NOMO-1 treated with dmso at 0.1 percent for 144 hours (cell line): ENCODE measurements at regions not wholly inside any gene's neighbourhood (a gene's known extent, or its start where the extent isn't known, plus 50 kb on each side); places are given as distances from the start of the nearest gene placed in this dataset.

Source experiments
- DNase-seq: peaks from one replicate; lab custom pipeline; 2025; ENCODE audit not compliant: unreplicated experiment; lab: John Stamatoyannopoulos, UW

DNA sequence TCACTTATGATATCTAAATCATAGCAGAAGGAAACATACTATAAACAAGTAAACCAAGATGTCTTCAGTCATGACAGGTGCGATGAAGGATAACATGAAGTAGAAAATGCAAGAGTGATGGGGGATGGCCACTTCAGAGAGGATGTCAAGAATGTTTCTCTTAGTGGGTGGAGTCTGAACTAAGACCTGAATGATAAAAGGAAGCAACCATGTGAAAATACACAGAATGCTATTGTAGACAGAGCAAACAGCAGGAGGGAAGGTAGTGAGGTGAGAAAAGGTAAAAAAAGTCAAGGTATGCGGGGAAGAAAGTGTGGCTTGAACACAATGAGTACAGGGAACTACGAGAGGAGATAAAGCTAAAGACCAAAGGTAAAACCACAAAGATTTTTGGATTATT is 341.6 kb downstream of the FBXO15 start:
- DNase-seq, result no peak

DNA sequence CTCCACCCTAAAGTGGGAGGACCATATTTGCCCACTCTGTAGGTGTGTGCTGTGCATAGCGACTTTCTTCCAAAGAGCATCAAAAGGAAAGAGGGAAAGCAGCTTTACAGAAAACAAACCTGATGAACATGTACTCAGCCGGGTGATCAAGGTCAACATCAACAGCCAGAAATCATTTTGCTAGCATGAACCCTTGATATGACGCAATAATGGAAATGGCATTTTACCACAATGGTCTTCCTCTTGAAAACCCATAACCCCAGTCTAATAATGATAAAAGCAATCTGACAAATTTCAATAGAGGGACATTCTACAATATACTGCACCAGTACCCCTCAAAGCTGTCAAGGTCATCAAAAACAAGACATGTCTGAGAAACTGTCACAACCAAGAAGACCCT is 350.2 kb downstream of the FBXO15 start:
- no peak for DNase-seq

GRCh38 chr18:73793386-73793785 is 354.2 kb downstream of the FBXO15 start:
- DNase-seq, result no peak

- DNase-seq, result no peak
Observed at GRCh38 chr18:73791081-73791480, 356.6 kb downstream of the FBXO15 start.

DNA sequence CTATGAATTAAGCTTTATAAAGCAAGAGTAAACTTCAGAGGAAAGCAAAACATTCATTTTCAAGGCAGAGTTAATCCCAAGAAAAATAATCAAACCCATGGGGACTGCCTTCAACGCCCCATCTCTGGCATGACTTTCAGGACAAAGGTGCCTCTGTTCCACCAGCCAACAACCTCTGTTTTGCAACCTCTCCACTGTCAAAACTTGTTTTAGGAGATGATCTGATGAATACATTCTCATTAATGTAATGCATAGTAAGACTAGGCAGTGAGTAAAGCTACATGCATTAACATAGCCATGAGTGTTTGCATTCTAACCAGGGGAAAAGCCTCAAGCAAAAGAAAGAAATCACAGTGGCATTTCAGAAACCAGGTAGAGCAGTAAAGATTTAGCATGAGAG is 357.0 kb downstream of the FBXO15 start:
- DNase-seq, result no peak

- DNase-seq, result no peak
Observed at GRCh38 chr18:73787316-73787715, 360.3 kb downstream of the FBXO15 start.

GRCh38 chr18:73785300-73785699 is 362.3 kb downstream of the FBXO15 start:
- no peak for DNase-seq

DNA sequence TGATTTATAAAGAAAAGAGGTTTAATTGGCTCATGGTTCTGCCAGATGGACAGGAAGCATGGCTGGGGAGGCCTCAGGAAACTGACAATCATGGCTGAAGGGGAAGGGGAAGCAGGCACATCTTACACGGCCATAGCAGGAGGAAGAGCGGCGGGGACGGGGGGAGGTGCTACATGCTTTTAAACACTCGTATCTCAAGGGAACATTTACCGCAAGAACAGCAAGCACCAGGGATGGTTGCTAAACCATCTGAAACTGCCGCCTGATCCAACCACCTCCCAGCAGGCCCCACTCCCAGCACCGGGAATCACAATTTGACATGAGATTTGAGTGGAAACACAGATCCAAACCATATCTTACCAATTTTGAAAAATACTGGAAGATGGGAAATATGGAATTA is 362.8 kb downstream of the FBXO15 start:
- DNase-seq, result no peak

DNA sequence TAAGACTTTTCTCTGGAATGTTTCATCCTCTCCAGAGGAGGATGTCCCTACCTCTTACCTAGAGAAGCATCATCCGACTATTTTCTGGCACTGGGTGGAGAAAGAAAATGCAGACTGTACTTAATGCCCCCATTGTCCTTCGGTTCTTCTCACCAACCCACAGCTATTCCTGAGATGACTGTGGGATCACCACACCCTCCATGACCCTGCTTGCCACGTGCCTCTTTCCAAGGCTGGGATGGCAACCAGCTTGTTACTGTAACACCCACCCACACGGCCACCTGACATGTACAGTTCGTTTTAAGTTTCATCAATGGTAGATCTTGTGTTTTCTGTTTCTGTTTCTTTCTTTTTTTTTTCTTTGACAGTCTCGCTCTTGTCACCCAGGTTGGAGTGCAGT is 365.2 kb downstream of the FBXO15 start:
- DNase-seq, result no peak

GRCh38 chr18:73780218-73780617 is 367.4 kb downstream of the FBXO15 start:
- DNase-seq, result no peak

GRCh38 chr18:73778032-73778359 is 369.6 kb downstream of the FBXO15 start:
- no peak for DNase-seq

DNA sequence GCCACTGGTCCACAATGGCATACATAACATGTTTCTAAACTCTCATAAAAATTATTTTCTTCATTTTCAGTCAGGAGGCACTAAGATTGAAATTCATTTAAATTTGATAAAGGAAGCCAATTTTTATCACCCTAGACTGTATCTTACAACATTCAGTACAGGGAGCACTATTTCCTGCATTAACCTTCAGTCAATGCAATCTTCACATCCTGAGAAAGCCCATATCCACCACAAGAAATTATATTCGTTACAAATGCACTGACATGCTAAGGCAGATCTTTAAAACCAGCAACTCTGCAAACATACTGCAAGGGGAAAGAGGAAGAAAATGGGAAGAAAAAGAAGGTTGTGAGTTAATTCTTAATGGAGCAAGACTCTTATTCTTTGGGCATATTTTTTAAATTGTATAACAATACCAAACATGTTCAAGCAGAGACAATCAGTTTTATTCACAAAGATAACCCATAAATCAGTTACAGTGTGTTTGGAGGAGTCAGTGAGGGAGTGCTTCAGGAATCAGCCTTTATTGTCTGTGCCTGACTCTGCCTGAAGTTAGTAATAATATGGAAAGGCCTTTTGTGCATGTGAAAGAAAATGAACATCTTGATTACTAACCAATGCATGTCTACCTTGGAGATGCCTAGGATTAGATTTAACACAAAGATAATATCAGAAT is 370.1 kb downstream of the FBXO15 start:
- DNase-seq, result no peak

- no peak for DNase-seq
Observed at GRCh38 chr18:73774811-73775509, 372.7 kb downstream of the FBXO15 start.

GRCh38 chr18:73768043-73768442 is 379.6 kb downstream of the FBXO15 start:
- no peak for DNase-seq

GRCh38 chr18:73766910-73767515 is 380.6 kb downstream of the FBXO15 start:
- no peak for DNase-seq

DNA sequence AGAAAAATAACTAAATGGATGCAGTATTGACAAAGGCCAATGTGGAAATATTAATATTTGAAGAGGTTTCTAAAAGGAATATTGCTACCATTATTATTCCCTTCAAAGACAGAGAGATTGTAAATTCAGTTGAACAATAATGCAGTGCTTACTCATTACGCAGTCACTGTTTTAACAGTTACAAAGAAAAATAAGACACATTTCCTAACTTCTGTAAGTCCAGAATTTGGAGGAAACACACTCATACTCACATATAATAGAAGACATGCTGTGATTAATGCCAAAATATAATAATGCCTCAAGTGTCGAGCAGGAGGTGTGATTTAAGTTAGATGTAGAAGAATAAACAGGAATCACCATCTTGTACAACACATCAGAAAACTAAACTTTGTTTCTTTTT is 389.2 kb downstream of the FBXO15 start:
- no peak for DNase-seq

- DNase-seq, result no peak
Observed at GRCh38 chr18:73756256-73757091, 391.2 kb downstream of the FBXO15 start.

GRCh38 chr18:73752965-73753364 is 394.7 kb downstream of the FBXO15 start:
- DNase-seq, result no peak

DNA sequence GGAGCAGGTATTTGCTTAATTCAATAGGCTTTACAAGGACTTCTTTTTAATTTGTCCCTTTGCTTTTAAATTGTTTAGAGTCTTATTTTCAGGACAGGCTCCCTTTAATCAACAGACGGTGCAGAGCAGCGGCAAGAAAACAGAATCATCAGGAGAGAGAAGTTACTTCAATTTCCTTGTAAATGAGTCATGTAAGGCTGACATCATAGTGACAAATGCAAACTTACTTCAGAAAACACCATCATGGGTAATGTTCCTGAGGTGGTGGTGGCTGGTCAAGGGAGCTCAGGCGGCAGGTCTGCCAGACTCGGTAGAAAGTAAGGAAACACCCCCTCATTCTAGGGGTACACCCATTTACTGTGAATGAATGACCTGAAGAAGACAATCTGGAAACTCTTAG is 395.1 kb downstream of the FBXO15 start:
- no peak for DNase-seq

DNA sequence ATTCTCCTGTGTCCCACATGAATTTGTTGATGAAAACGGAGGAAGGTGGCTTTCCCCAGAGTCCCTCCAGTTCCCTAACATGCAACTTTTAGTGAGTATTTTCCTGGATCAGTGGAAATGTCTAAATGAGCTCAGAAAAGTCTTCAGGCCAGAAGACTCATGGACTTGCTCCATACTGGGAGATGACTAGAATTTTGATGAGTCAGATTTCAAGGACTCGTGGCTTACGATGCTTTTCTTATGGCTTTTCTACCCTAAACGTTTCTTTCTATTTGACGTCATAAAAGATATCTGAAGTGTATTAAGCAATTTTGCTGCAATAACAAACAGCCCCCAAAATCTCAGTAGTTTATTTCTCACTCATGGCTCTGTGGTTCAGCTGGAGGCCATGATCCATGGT is 397.6 kb downstream of the FBXO15 start:
- no peak for DNase-seq

DNA sequence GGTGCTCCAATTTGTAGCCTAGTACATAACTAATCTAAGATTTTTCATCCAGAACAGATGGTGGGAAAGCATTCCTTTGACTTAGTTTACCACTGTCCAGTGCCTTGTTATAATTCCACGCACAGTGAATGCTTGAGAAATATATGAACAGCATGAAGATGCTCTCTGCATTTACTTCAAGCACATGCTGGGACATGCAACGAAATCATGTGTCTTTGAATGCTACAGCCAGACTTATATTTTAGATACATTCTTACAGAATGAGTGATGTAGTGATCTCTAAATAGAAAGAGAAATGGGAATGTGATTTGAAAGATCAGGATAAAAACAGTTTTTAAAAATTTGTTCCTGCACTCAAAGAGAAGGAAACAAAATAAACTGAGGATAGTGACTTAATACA is 398.3 kb downstream of the FBXO15 start:
- no peak for DNase-seq

GRCh38 chr18:73748731-73749130 is 398.9 kb downstream of the FBXO15 start:
- no peak for DNase-seq
